GM18507 (cell line): ENCODE measurements at regions not wholly inside any gene's neighbourhood (a gene's known extent, or its start where the extent isn't known, plus 50 kb on each side); places are given as distances from the start of the nearest gene placed in this dataset.
A peak's percentile ranks its signal among the peaks of the same experiment; 100 is the strongest.

Experiments used
- DNase-seq: peaks from one replicate; pipeline ENCODE4 v3.0.0; 2011; ENCODE audit warnings: low read depth; ENCODE audit not compliant: insufficient read length; ENCODE audit errors: extremely low spot score
- FAIRE-seq: peaks from 2 replicates; lab custom pipeline; 2011; peaks lifted over from hg19 to GRCh38; lab: Jason Lieb, UNC

- DNase-seq, result no peak
- no peak for FAIRE-seq
Observed at GRCh38 chr10:27451054-27451453, 53.0 kb upstream of the RAB18 start.

GRCh38 chr10:27450225-27450624 lies 53.9 kb upstream of the RAB18 start:
- no peak for FAIRE-seq
- no peak for DNase-seq

DNA sequence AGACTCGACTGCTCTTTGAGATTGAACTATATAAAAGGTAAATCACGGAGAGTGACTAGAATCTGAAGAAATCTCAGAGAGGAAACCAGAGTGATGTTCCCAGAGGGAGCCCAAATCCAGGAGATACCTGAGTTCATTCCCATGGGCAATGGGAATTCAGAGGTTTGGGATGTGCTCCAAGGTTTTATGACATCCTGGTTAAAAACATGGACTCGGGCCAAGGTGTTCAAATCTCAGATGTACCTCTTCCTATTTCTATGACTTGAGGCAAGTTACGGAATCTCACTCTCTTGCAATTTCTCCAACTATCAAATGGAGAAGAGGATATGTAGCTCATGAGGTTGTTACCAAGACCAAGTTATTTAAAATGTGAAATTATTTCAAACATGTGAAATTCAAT lies 54.5 kb upstream of the RAB18 start:
- FAIRE-seq (no peak), DNase-seq (no peak)

DNA sequence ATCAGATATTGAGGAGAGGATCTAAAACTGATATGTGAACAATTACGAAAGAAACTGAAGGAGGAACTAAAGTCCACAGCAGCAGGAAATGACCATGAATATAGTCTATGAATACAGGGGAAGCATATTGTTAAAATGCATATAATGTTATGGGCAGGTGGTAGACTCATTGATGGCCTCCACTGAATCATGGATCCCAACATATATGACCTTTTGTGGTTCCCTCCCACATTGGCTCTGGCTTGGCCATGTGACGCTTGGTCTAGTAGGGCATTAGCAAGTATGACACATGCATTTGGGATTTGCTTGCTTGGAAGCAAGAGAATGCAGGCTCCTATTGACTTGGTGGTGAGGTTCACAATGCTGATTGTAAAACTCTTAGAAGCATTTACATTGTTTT lies 55.2 kb upstream of the RAB18 start:
- no peak for DNase-seq
- no peak for FAIRE-seq

GRCh38 chr10:27447540-27447939 lies 56.6 kb upstream of the RAB18 start:
- DNase-seq (no peak), FAIRE-seq (no peak)

DNA sequence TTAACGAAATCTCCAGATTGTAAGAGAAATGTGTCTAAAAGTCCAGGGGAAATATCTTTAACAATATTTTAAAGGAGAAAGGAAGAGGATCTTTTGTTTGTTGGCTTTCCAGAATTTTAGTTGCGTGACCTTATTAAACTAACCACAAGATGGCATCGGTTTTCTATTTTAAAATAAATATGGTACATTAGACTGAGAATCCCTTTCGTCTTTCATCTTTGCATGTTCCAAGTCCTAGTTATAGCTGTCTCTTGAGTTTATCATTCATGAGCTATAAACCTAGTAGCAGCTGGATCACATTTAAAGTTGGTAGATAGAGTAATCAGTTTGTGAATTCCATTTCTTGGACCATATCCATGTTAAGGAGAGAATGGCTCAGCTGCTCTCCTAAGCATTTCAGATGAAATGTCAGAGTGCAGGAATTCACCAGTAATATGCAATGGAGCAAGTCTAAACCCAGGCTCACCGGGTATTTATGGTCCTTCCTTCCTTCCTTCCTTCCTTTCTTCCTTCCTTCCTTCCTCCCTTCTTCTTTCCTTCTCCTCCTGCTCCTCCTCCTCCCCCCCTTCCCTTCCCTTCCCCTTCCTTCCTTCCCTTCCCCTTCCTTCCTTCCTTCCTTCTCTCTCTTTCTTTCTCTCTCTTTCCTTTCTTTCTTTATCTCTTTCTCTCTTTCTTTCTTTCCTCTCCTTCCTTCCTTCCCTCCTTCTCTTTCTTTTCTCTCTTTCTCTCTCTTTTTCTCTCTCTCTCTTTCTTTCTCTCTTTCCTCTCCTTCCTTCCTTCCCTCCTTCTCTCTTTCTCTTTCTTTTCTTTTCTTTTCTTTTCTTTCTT lies 57.8 kb upstream of the RAB18 start:
- peak; percentile 39 for FAIRE-seq

DNA sequence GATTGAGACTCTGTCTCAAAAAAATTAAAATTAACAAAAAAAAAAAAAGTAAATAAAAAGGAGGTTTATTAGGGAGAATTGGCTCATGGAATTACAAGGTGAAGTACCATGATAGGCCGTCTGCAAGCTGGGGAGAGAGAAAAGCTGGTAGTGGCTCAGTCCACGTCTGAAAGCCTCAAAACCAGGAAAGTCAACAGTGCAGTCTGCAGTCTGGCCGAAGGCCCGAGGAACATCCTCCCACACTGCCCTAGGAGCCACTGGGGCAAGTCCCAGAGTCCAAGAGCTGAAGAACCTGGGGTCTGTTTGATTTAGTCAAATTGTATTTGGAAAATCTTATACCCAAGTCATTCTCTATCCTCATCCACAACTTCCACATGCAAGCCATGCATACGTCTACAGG lies 59.0 kb upstream of the RAB18 start:
- FAIRE-seq (no peak), DNase-seq (no peak)

More for the DNA sequence above, 57.8 kb upstream of the RAB18 start:
- no peak for DNase-seq

GRCh38 chr10:27440478-27440877 lies 63.6 kb upstream of the RAB18 start:
- FAIRE-seq (no peak), DNase-seq (no peak)

- FAIRE-seq (no peak), DNase-seq (no peak)
Observed at GRCh38 chr10:27440021-27440420, 64.1 kb upstream of the RAB18 start.

DNA sequence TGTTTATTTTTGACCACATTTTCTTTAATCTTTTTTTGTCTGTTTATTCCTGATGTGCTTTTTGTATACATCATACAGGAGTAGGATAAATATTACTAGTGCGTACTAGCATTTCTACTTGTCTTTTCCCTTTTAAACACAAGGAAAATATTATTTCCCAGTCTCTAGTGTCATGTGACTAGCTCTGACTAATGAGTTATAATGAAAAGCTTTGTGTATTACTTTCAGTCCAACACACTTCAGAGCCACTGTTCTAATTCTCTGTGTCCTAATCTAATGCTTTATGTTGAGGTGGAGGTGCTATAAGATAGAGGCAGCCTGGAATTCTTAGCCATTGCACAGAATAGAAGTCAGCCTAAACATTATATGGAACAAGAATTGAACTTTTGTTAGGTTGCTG lies 65.0 kb upstream of the RAB18 start:
- no peak for FAIRE-seq
- DNase-seq, result no peak

- no peak for FAIRE-seq
- no peak for DNase-seq
Observed at GRCh38 chr10:27437775-27438174, 66.3 kb upstream of the RAB18 start.

GRCh38 chr10:27436710-27437109 lies 67.4 kb upstream of the RAB18 start:
- no peak for DNase-seq
- no peak for FAIRE-seq

DNA sequence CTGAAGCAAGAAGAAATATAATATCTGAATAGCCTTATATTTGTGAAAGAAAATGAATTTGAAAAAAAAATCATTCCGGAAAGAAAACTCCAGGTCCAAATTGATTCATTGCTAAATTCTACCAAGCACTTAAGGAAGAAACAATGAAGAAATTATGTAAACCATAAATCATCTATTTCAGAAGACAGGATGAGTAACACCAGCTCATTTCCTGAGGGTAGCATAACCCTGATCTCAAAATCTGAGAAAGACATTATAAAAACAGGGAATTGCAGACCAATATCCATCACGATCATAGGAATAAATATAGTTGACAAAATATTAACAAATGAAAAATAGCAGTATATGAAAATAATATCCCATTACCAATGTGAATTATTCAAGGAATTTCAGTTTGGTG lies 70.1 kb upstream of the RAB18 start:
- DNase-seq (no peak), FAIRE-seq (no peak)

GRCh38 chr10:27426948-27427467 lies 77.1 kb upstream of the RAB18 start:
- no peak for DNase-seq

DNA sequence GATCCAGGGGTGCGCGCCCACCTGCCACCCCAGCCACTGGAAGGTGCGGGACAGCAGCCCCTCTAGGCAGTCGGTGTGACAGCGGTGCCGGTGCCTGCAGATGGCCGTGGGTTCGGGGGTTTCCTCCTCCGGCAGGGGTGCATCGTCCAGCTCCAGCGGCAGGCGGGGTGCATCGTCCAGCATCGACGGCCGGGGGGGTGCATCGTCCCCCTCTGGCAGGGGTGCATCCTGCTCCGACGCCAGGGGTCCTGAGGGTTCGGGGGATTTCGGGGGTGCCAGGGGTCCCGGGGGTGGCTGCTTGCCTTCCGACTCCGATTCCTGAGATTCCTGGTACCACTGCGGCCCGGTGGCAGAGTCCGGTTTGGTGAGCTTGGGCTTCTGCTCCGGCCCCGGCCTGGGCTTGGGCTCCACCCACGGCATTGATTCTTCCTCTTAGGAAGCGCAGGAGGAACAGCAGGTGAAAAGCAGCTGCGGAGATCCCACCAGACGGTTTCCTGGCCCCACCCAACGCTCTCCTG lies 90.2 kb upstream of the RAB18 start:
- DNase-seq (no peak), FAIRE-seq (no peak)

More at GRCh38 chr10:27426948-27427467, 77.1 kb upstream of the RAB18 start:
- no peak for FAIRE-seq

- FAIRE-seq, result no peak
Observed at GRCh38 chr10:27413387-27413786, 90.7 kb upstream of the RAB18 start.

DNA sequence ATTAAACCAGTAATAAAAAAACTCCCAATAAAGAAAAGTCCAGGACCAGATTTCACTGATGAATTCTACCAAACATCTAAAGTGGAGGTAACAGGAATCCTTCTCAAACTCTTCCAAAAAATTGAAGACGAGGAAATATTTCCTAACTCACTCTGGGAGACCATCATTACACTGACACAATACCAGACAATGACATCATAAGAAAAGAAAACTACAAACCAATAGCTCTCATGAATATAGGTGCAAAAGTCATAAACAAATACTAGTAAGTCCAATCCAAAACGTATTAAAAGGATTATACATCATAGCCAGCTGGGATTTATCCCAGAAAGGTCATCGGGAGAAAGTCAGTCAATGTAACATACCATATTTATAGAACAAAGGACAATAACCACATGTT lies 94.0 kb upstream of the RAB18 start:
- DNase-seq (no peak), FAIRE-seq (no peak)

More at GRCh38 chr10:27413387-27413786, 90.7 kb upstream of the RAB18 start:
- no peak for DNase-seq

GRCh38 chr10:27407271-27407670 lies 96.8 kb upstream of the RAB18 start:
- DNase-seq (no peak), FAIRE-seq (no peak)

- FAIRE-seq (no peak), DNase-seq (no peak)
Observed at GRCh38 chr10:27399871-27400270, 104.2 kb upstream of the RAB18 start.

- DNase-seq (no peak), FAIRE-seq (no peak)
Observed at GRCh38 chr10:27393961-27394360, 110.1 kb upstream of the RAB18 start.

DNA sequence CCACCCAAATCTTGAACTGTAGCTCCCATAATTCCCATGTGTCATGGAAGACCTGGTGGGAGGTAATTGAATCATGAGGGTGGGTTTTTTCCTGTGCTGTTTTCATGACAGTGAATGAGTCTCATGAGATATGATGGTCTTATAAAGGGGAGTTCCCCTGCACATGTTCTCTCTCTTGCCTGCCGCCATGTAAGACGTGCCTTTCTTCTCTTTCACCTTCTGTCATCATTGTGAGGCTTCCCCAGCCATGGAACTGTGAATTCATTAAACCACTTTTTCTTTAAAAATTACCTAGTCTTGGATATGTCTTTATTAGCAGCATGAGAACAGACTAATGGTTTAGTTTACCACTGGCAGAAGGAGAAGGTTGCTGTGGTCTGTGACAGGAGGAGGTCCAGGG lies 111.5 kb upstream of the RAB18 start:
- FAIRE-seq (no peak), DNase-seq (no peak)
